ENCODE measurements at regions not wholly inside any gene's neighbourhood (a gene's known extent, or its start where the extent isn't known, plus 50 kb on each side); places are given as distances from the start of the nearest gene placed in this dataset.
"Not testable (repeated sequence)": the region's sequence is repeated elsewhere in the genome, so short reads cannot be mapped to it uniquely, and the experiment has no call there.

DNA sequence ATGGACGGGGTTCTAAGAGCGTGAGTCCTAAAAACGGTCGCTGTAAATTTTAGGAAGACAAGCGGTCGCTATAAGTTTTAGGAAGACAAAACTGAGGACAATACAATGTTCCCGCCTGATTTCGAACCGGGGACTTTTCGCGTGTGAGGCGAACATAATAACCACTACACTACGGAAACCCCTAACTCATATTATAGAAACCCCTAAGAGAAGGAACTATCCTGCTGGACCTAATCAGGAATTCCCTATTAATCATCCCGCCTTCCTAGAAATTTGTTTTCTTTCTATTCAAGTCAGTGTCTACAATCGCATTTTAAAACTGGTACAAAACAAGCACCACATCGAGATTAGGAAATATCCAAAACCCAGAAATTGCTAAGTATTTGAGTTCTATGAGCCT, 183.8 kb downstream of the OR2B2 start:
- no peaks in the 10 kb centered on the region for H3K27me3 ChIP-seq (ENCODE audit: control insufficient read depth, insufficient read depth, low read length)
- H3K4me3 ChIP-seq (ENCODE audit: low read depth, low read length) = no peak overlapping the region
- no peak for DNase-seq (ENCODE audit: low read depth)
- POLR2A ChIA-PET = no interaction called here
- TF ChIP-seq CTCF (IDR thresholded peaks at IDR 0.05; ENCODE audit: insufficient read depth, low read depth, low read length) = no peak
- no peaks in the 10 kb centered on the region for H3K36me3 ChIP-seq (ENCODE audit: control insufficient read depth, insufficient read depth, low read length)
- CTCF ChIA-PET = no interaction called here

- POLR2A ChIA-PET = no interaction called here
- no peak for DNase-seq (ENCODE audit: low read depth)
Observed at GRCh38 chr6:27726619-27727023, 185.6 kb downstream of the OR2B2 start.

GRCh38 chr6:27720607-27721580, 191.3 kb downstream of the OR2B2 start:
- Histone ChIP-seq H3K4me3 (ENCODE audit: low read depth, low read length) (no peak overlapping the region), H3K27me3 (ENCODE audit: control insufficient read depth, insufficient read depth, low read length) (no peaks in the 10 kb centered on the region), H3K36me3 (ENCODE audit: control insufficient read depth, insufficient read depth, low read length) (no peaks in the 10 kb centered on the region)
- ChIA-PET CTCF (no interaction called here), POLR2A (no interaction called here)
- no peak for DNase-seq (ENCODE audit: low read depth)
- no peak for TF ChIP-seq CTCF (IDR thresholded peaks at IDR 0.05; ENCODE audit: insufficient read depth, low read depth, low read length)

More at GRCh38 chr6:27726619-27727023, 185.6 kb downstream of the OR2B2 start:
- Histone ChIP-seq H3K4me3 (ENCODE audit: low read depth, low read length) (no peak overlapping the region), H3K27me3 (ENCODE audit: control insufficient read depth, insufficient read depth, low read length) (no peaks in the 10 kb centered on the region), H3K36me3 (ENCODE audit: control insufficient read depth, insufficient read depth, low read length) (no peaks in the 10 kb centered on the region)
- no peak for TF ChIP-seq CTCF (IDR thresholded peaks at IDR 0.05; ENCODE audit: insufficient read depth, low read depth, low read length)
- CTCF ChIA-PET = interaction anchor here (0.9 kb wide), 1 partner anchor 564 kb away, joined by 3 read pairs; no protein-coding TSS in a partner anchor

- H3K27me3 ChIP-seq (ENCODE audit: control insufficient read depth, insufficient read depth, low read length); H3K4me3 ChIP-seq (ENCODE audit: low read depth, low read length); POLR2A ChIA-PET; DNase-seq (ENCODE audit: low read depth); H3K36me3 ChIP-seq (ENCODE audit: control insufficient read depth, insufficient read depth, low read length): not testable (repeated sequence)
- CTCF ChIA-PET = interaction anchor here (0.6 kb wide), 1 partner anchor 41 kb away, joined by 3 read pairs; no protein-coding TSS in a partner anchor
Observed at GRCh38 chr6:27719039-27719438, 193.2 kb downstream of the OR2B2 start.

GRCh38 chr6:27706431-27706830, 205.8 kb downstream of the OR2B2 start:
- H3K27me3 ChIP-seq (ENCODE audit: control insufficient read depth, insufficient read depth, low read length) = no peaks in the 10 kb centered on the region
- H3K4me3 ChIP-seq (ENCODE audit: low read depth, low read length) = no peak overlapping the region
- ChIA-PET POLR2A (no interaction called here), CTCF (no interaction called here)
- DNase-seq (ENCODE audit: low read depth) = no peak
- TF ChIP-seq CTCF (IDR thresholded peaks at IDR 0.05; ENCODE audit: insufficient read depth, low read depth, low read length) = no peak
- no peaks in the 10 kb centered on the region for H3K36me3 ChIP-seq (ENCODE audit: control insufficient read depth, insufficient read depth, low read length)
